ENCODE measurements at regions not wholly inside any gene's neighbourhood (a gene's known extent, or its start where the extent isn't known, plus 50 kb on each side); places are given as distances from the start of the nearest gene placed in this dataset.
"Not testable (repeated sequence)": the region's sequence is repeated elsewhere in the genome, so short reads cannot be mapped to it uniquely, and the experiment has no call there.

DNA sequence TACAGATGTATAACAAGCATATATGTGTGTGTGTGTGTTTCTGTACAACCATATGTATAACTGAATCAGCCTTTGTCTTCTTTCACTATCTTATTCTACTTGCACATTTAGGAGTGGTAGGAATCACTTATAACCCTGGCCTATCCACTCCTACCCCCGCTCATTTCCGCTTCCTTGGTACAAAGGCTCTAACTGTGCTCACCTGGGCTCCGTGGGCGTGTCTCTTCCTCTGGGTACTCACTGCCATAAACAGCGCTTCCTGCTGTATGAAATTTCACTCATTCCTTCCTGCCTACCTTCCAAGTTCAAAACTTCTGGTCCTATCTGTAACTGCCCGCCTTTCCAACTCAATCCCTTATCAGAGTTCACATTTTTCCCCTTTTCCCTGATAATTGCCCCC, 815.5 kb downstream of the EPHA4 start:
- no peaks in the 10 kb centered on the region for H3K36me3 Mint-ChIP-seq (ENCODE audit: low read depth)
- POLR2A ChIA-PET: no interaction called here
- DNase-seq: no peak
- no peaks in the 10 kb centered on the region for H3K4me1 Mint-ChIP-seq
- intact Hi-C loops (cut with micrococcal nuclease): no loop called here
- CTCF ChIA-PET: no interaction called here
- H3K27me3 Mint-ChIP-seq: no peaks in the 10 kb centered on the region
- H3K27ac Mint-ChIP-seq: no peak overlapping the region
- TF ChIP-seq, protein P1, sequence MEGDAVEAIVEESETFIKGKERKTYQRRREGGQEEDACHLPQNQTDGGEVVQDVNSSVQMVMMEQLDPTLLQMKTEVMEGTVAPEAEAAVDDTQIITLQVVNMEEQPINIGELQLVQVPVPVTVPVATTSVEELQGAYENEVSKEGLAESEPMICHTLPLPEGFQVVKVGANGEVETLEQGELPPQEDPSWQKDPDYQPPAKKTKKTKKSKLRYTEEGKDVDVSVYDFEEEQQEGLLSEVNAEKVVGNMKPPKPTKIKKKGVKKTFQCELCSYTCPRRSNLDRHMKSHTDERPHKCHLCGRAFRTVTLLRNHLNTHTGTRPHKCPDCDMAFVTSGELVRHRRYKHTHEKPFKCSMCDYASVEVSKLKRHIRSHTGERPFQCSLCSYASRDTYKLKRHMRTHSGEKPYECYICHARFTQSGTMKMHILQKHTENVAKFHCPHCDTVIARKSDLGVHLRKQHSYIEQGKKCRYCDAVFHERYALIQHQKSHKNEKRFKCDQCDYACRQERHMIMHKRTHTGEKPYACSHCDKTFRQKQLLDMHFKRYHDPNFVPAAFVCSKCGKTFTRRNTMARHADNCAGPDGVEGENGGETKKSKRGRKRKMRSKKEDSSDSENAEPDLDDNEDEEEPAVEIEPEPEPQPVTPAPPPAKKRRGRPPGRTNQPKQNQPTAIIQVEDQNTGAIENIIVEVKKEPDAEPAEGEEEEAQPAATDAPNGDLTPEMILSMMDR (IDR thresholded peaks at IDR 0.05): no peak
- H3K9me3 Mint-ChIP-seq: no peaks in the 10 kb centered on the region
- no peak overlapping the region for H3K4me3 Mint-ChIP-seq
- no peak for ATAC-seq (ENCODE audit: low read depth)

DNA sequence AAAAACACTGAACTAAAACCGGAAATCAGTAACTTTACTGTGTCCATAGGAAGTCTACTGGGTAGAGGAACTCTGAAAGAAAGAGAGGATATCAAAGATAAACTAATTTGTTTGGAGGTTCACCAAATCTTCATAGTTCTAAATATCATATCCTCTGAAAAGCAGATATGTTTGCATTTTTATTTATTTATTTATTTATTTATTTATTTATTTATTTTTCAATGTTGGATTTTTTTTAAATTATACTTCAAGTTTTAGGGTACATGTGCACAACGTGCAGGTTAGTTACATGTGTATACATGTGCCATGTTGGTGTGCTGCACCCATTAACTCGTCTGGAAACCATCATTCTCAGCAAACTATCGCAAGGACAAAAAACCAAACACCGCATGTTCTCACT, 813.7 kb downstream of the EPHA4 start:
- H3K4me3 Mint-ChIP-seq; ATAC-seq (ENCODE audit: low read depth); H3K27ac Mint-ChIP-seq; H3K9me3 Mint-ChIP-seq; CTCF ChIA-PET; H3K4me1 Mint-ChIP-seq; intact Hi-C loops (cut with micrococcal nuclease); DNase-seq; H3K36me3 Mint-ChIP-seq (ENCODE audit: low read depth); H3K27me3 Mint-ChIP-seq; POLR2A ChIA-PET: not testable (repeated sequence)

DNA sequence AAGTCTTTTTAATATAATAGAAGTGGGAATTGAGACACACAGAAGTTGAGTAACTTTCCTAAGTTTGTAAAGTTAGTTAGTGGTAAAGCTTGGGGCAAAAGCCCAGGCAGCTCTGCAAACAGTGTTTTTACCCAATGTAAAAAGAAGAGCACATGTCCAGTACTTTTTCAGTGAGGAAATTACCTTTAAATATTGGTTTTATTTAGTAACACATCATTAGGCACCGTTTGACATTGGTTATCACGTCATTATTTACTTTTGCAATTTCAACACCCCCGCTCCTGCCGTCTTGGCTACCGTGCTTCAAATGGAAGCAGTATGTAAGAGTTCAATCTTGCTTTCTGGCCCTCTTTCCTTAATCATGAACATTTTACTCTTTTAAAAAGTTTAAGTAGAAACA, 807.9 kb downstream of the EPHA4 start:
- no peaks in the 10 kb centered on the region for H3K36me3 Mint-ChIP-seq (ENCODE audit: low read depth)
- intact Hi-C loops (cut with micrococcal nuclease): no loop called here
- no peak for ATAC-seq (ENCODE audit: low read depth)
- ChIA-PET POLR2A (no interaction called here), CTCF (no interaction called here)
- H3K4me1 Mint-ChIP-seq: no peaks in the 10 kb centered on the region
- H3K27me3 Mint-ChIP-seq: no peaks in the 10 kb centered on the region
- TF ChIP-seq, protein P1 (IDR thresholded peaks at IDR 0.05): no peak
- H3K4me3 Mint-ChIP-seq: no peak overlapping the region
- H3K27ac Mint-ChIP-seq: no peak overlapping the region
- DNase-seq: no peak
- H3K9me3 Mint-ChIP-seq: no peaks in the 10 kb centered on the region

DNA sequence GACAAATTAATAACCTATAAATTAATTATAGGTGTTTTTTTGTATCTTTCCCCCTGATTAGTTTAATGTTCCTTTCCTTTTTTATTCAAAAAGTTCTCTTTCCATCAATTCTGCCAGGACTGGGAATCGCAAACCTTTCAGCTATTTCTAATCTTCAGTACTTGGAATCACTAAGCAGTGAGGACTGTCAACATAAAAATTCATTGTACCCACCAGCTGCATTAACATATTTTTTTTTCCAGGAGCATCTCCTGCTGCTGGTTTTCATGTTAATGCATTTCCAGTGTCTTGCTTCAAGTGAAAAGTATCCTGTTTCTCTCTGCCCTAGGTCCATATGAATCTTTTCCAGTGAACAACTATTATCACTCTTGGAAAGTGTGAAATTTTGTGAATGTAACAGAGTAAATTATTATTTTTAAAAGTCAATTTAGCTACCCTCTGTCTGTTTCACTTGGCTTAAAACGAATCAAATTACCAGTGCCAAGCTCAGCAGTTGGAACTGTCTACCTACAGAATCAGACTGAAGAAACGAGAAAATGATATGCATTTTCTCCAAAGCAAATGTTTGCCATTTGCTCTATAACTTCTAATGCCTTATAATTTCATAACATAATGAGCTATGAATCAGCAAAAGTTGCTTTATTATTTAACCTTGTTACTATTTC, 804.4 kb downstream of the EPHA4 start:
- intact Hi-C loops (cut with micrococcal nuclease): no loop called here
- H3K9me3 Mint-ChIP-seq: no peaks in the 10 kb centered on the region
- no peaks in the 10 kb centered on the region for H3K4me1 Mint-ChIP-seq
- ChIA-PET CTCF (interaction anchor here (1.2 kb wide), 1 partner anchor 12 kb away, joined by 3 read pairs; no protein-coding TSS in a partner anchor), POLR2A (no interaction called here)
- no peak overlapping the region for H3K27ac Mint-ChIP-seq
- no peak for DNase-seq
- no peak for ATAC-seq (ENCODE audit: low read depth)
- H3K36me3 Mint-ChIP-seq (ENCODE audit: low read depth): no peaks in the 10 kb centered on the region
- TF ChIP-seq, protein P1 (IDR thresholded peaks at IDR 0.05): no peak
- H3K4me3 Mint-ChIP-seq: no peak overlapping the region
- H3K27me3 Mint-ChIP-seq: no peaks in the 10 kb centered on the region

DNA sequence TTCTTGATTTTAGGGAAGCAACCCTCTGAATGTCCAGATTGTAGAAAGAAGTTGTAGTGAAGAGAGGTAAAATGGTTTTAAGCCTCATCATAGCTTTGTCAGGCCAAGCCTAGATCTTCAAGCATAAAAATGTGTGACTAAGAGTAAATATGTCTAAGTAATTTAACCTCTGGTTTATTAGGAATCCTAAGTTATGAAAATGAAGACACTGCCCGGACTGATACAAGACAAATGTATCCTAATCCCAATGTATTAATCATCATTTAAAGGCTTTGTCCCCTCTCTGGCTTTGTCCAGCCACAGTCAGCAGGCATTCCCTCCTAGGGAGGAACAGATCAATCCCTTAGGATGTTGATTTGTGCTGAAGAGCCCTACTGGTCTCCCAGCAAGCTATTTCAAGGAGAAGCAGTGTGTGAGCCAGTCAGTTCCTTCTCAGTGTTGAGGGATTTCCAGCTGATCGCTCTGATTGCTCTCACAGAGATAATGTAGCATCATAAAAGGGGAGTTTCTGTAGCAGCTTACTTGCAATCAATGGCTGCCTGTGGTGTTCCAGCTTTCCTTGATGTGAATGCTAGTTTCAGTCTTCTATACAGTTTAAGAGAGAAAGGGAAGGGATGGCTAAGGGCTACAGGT, 796.1 kb downstream of the EPHA4 start:
- TF ChIP-seq, protein P1 (IDR thresholded peaks at IDR 0.05): no peak
- Mint-ChIP-seq H3K4me3 (no peak overlapping the region), H3K36me3 (ENCODE audit: low read depth) (no peaks in the 10 kb centered on the region), H3K27me3 (no peaks in the 10 kb centered on the region), H3K27ac (no peak overlapping the region), H3K9me3 (peaks cover 6% of the 10 kb centered on the region), H3K4me1 (no peaks in the 10 kb centered on the region)
- ATAC-seq (ENCODE audit: low read depth) (no peak), DNase-seq (no peak)
- intact Hi-C loops (cut with micrococcal nuclease): no loop called here
- ChIA-PET CTCF (no interaction called here), POLR2A (no interaction called here)

DNA sequence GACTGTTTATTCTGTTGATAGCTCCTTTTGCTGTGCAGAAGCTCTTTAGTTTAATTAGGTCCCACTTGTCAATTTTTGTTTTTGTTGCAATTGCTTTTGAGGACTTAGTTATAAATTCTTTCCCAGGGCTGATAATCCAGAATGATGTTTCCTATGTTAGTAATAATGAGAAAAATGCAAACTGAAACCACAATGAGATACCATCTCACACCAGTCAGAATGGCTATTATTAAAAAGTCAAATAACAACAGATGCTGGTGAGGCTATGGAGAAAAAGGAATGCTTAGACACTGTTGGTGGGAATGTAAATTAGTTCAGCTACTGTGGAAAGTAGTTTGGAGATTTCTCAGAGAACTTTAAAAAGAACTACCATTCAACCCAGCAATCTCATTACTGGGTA, 793.0 kb downstream of the EPHA4 start:
- H3K27me3 Mint-ChIP-seq; H3K4me3 Mint-ChIP-seq; H3K27ac Mint-ChIP-seq; CTCF ChIA-PET; ATAC-seq (ENCODE audit: low read depth); POLR2A ChIA-PET; intact Hi-C loops (cut with micrococcal nuclease); H3K36me3 Mint-ChIP-seq (ENCODE audit: low read depth); DNase-seq; H3K4me1 Mint-ChIP-seq; H3K9me3 Mint-ChIP-seq: not testable (repeated sequence)
